Activated T-helper 17 cell treated with anti-CD3 and anti-CD28 coated beads, Interleukin-2, amount 50 U/mL, for 72 hours (primary cell): ENCODE measurements at regions not wholly inside any gene's neighbourhood (a gene's known extent, or its start where the extent isn't known, plus 50 kb on each side); places are given as distances from the start of the nearest gene placed in this dataset.

Experiments
- ATAC-seq: fragments of 150-1000 bp; cut with Tn5 transposase; replicated peaks from 2 replicates; pipeline ENCODE4 v1.10.0; 2021; ENCODE audit warnings: mild to moderate bottlenecking, moderate library complexity
- H3K27ac Mint-ChIP-seq: one replicate; pipeline ENCODE4 v1.8.0; 2022; ENCODE audit warnings: mixed read lengths
- H3K27me3 Mint-ChIP-seq: one replicate; pipeline ENCODE4 v1.8.0; 2022; ENCODE audit warnings: mixed read lengths
- H3K36me3 Mint-ChIP-seq: one replicate; pipeline ENCODE4 v1.8.0; 2022; ENCODE audit warnings: low read depth, mild to moderate bottlenecking, mixed read lengths
- H3K4me1 Mint-ChIP-seq: one replicate; pipeline ENCODE4 v1.8.0; 2022; ENCODE audit warnings: mixed read lengths
- H3K4me3 Mint-ChIP-seq: one replicate; pipeline ENCODE4 v1.8.0; 2022; ENCODE audit warnings: mild to moderate bottlenecking, mixed read lengths
- H3K9me3 Mint-ChIP-seq: one replicate; pipeline ENCODE4 v1.8.0; 2022; ENCODE audit warnings: mixed read lengths

GRCh38 chr16:13552062-13552959 lies 367.6 kb upstream of the ERCC4 start:
- no peaks in the 10 kb centered on the region for H3K4me1 Mint-ChIP-seq
- H3K36me3 Mint-ChIP-seq, result no peaks in the 10 kb centered on the region
- no peak for ATAC-seq
- H3K27ac Mint-ChIP-seq, result no peak overlapping the region
- H3K9me3 Mint-ChIP-seq, result peaks cover 7% of the 10 kb centered on the region
- H3K27me3 Mint-ChIP-seq, result no peaks in the 10 kb centered on the region
- no peak overlapping the region for H3K4me3 Mint-ChIP-seq

- Mint-ChIP-seq H3K27me3 (no peaks in the 10 kb centered on the region), H3K9me3 (peaks cover 7% of the 10 kb centered on the region), H3K4me1 (no peaks in the 10 kb centered on the region), H3K27ac (no peak overlapping the region), H3K4me3 (no peak overlapping the region), H3K36me3 (no peaks in the 10 kb centered on the region)
- ATAC-seq, result no peak
These were observed 367.0 kb upstream of the ERCC4 start for GRCh38 chr16:13552960-13553257.

GRCh38 chr16:13553453-13553985 lies 366.4 kb upstream of the ERCC4 start:
- no peaks in the 10 kb centered on the region for H3K4me1 Mint-ChIP-seq
- peaks cover 7% of the 10 kb centered on the region for H3K9me3 Mint-ChIP-seq
- no peaks in the 10 kb centered on the region for H3K27me3 Mint-ChIP-seq
- ATAC-seq, result no peak
- H3K36me3 Mint-ChIP-seq, result no peaks in the 10 kb centered on the region
- no peak overlapping the region for H3K4me3 Mint-ChIP-seq
- no peak overlapping the region for H3K27ac Mint-ChIP-seq

GRCh38 chr16:13554005-13554404 lies 365.9 kb upstream of the ERCC4 start:
- no peaks in the 10 kb centered on the region for H3K36me3 Mint-ChIP-seq
- peaks cover 7% of the 10 kb centered on the region for H3K9me3 Mint-ChIP-seq
- no peak overlapping the region for H3K27ac Mint-ChIP-seq
- H3K4me1 Mint-ChIP-seq, result no peaks in the 10 kb centered on the region
- no peaks in the 10 kb centered on the region for H3K27me3 Mint-ChIP-seq
- no peak overlapping the region for H3K4me3 Mint-ChIP-seq
- ATAC-seq, result no peak

- Mint-ChIP-seq H3K4me3 (no peak overlapping the region), H3K27ac (no peak overlapping the region), H3K4me1 (no peaks in the 10 kb centered on the region), H3K36me3 (no peaks in the 10 kb centered on the region), H3K9me3 (peaks cover 7% of the 10 kb centered on the region), H3K27me3 (no peaks in the 10 kb centered on the region)
- ATAC-seq, result no peak
These were observed 365.3 kb upstream of the ERCC4 start for GRCh38 chr16:13554643-13555042.

GRCh38 chr16:13557418-13557817 lies 362.5 kb upstream of the ERCC4 start:
- no peaks in the 10 kb centered on the region for H3K27me3 Mint-ChIP-seq
- H3K27ac Mint-ChIP-seq, result no peak overlapping the region
- H3K9me3 Mint-ChIP-seq, result peaks cover 9% of the 10 kb centered on the region
- H3K4me3 Mint-ChIP-seq, result no peak overlapping the region
- no peaks in the 10 kb centered on the region for H3K36me3 Mint-ChIP-seq
- H3K4me1 Mint-ChIP-seq, result no peaks in the 10 kb centered on the region
- no peak for ATAC-seq

- Mint-ChIP-seq H3K4me3 (no peak overlapping the region), H3K27me3 (no peaks in the 10 kb centered on the region), H3K9me3 (peaks cover 6% of the 10 kb centered on the region), H3K27ac (no peak overlapping the region), H3K4me1 (no peaks in the 10 kb centered on the region), H3K36me3 (no peaks in the 10 kb centered on the region)
- ATAC-seq, result no peak
These were observed 361.2 kb upstream of the ERCC4 start for GRCh38 chr16:13558752-13559151.

- Mint-ChIP-seq H3K27me3 (no peaks in the 10 kb centered on the region), H3K36me3 (no peaks in the 10 kb centered on the region), H3K27ac (no peak overlapping the region), H3K9me3 (peaks cover 6% of the 10 kb centered on the region), H3K4me3 (no peak overlapping the region), H3K4me1 (no peaks in the 10 kb centered on the region)
- ATAC-seq, result no peak
These were observed 360.3 kb upstream of the ERCC4 start for GRCh38 chr16:13559624-13560023.

GRCh38 chr16:13560151-13560550 lies 359.8 kb upstream of the ERCC4 start:
- no peak overlapping the region for H3K4me3 Mint-ChIP-seq
- H3K27me3 Mint-ChIP-seq, result no peaks in the 10 kb centered on the region
- H3K9me3 Mint-ChIP-seq, result peaks cover 6% of the 10 kb centered on the region
- no peaks in the 10 kb centered on the region for H3K36me3 Mint-ChIP-seq
- H3K27ac Mint-ChIP-seq, result no peak overlapping the region
- ATAC-seq, result no peak
- no peaks in the 10 kb centered on the region for H3K4me1 Mint-ChIP-seq

- Mint-ChIP-seq H3K9me3 (peaks cover 6% of the 10 kb centered on the region), H3K4me3 (no peak overlapping the region), H3K27ac (no peak overlapping the region), H3K27me3 (no peaks in the 10 kb centered on the region), H3K36me3 (no peaks in the 10 kb centered on the region), H3K4me1 (no peaks in the 10 kb centered on the region)
- ATAC-seq, result no peak
These were observed 358.5 kb upstream of the ERCC4 start for GRCh38 chr16:13561291-13562070.

- ATAC-seq, result no peak
- Mint-ChIP-seq H3K9me3 (peaks cover 10% of the 10 kb centered on the region), H3K27ac (no peak overlapping the region), H3K27me3 (no peaks in the 10 kb centered on the region), H3K4me3 (no peak overlapping the region), H3K4me1 (no peaks in the 10 kb centered on the region), H3K36me3 (no peaks in the 10 kb centered on the region)
These were observed 351.2 kb upstream of the ERCC4 start for GRCh38 chr16:13568803-13569202.

GRCh38 chr16:13569986-13570385 lies 350.0 kb upstream of the ERCC4 start:
- H3K27ac Mint-ChIP-seq, result no peak overlapping the region
- no peaks in the 10 kb centered on the region for H3K36me3 Mint-ChIP-seq
- no peaks in the 10 kb centered on the region for H3K4me1 Mint-ChIP-seq
- no peaks in the 10 kb centered on the region for H3K27me3 Mint-ChIP-seq
- no peak overlapping the region for H3K4me3 Mint-ChIP-seq
- peaks cover 10% of the 10 kb centered on the region for H3K9me3 Mint-ChIP-seq
- ATAC-seq, result no peak

GRCh38 chr16:13571036-13571435 lies 348.9 kb upstream of the ERCC4 start:
- Mint-ChIP-seq H3K9me3 (peaks cover 10% of the 10 kb centered on the region), H3K27me3 (no peaks in the 10 kb centered on the region), H3K36me3 (no peaks in the 10 kb centered on the region), H3K4me1 (no peaks in the 10 kb centered on the region), H3K4me3 (no peak overlapping the region), H3K27ac (no peak overlapping the region)
- no peak for ATAC-seq

GRCh38 chr16:13573903-13574302 lies 346.1 kb upstream of the ERCC4 start:
- Mint-ChIP-seq H3K27ac (no peak overlapping the region), H3K9me3 (peaks cover 6% of the 10 kb centered on the region), H3K4me1 (no peaks in the 10 kb centered on the region), H3K27me3 (no peaks in the 10 kb centered on the region), H3K36me3 (no peaks in the 10 kb centered on the region), H3K4me3 (no peak overlapping the region)
- ATAC-seq, result no peak

- no peaks in the 10 kb centered on the region for H3K36me3 Mint-ChIP-seq
- H3K4me1 Mint-ChIP-seq, result no peaks in the 10 kb centered on the region
- peaks cover 4% of the 10 kb centered on the region for H3K9me3 Mint-ChIP-seq
- H3K4me3 Mint-ChIP-seq, result no peak overlapping the region
- H3K27ac Mint-ChIP-seq, result no peak overlapping the region
- no peak for ATAC-seq
- H3K27me3 Mint-ChIP-seq, result no peaks in the 10 kb centered on the region
These were observed 333.9 kb upstream of the ERCC4 start for GRCh38 chr16:13586051-13586450.
